SK-N-MC (cell line): ENCODE measurements at regions not wholly inside any gene's neighbourhood (a gene's known extent, or its start where the extent isn't known, plus 50 kb on each side); places are given as distances from the start of the nearest gene placed in this dataset.

Experiments
- EZH2 ChIP-seq: fragments of 200-600 bp; sonication (generic); IDR thresholded peaks from one replicate; pipeline ENCODE4 v1.6.1; 2017; ENCODE audit warnings: antibody characterized with exemption
- POLR2AphosphoS5 ChIP-seq: IDR thresholded peaks from 2 replicates; pipeline ENCODE4 v1.6.1; 2012; ENCODE audit warnings: mild to moderate bottlenecking, low read depth, low read length, borderline replicate concordance

GRCh38 chr5:13581132-13581531, 363.4 kb downstream of the DNAH5 start:
- TF ChIP-seq EZH2 (no peak), POLR2AphosphoS5 (no peak)
